CD4-positive, alpha-beta T cell treated with Interleukin-4 for 1 hour (primary cell): ENCODE measurements at regions not wholly inside any gene's neighbourhood (a gene's known extent, or its start where the extent isn't known, plus 50 kb on each side); places are given as distances from the start of the nearest gene placed in this dataset.
"Not testable (repeated sequence)": the region's sequence is repeated elsewhere in the genome, so short reads cannot be mapped to it uniquely, and the experiment has no call there.

Experiments
- DNase-seq, 2 donors: peaks; one replicate each; pipeline ENCODE4 v3.0.0-alpha.2; 2020 to 2022

GRCh38 chr3:154658000-154658399 is 228.0 kb upstream of the GPR149 start:
- no peak for DNase-seq

- DNase-seq = no peak
These were observed 227.2 kb upstream of the GPR149 start for GRCh38 chr3:154657218-154657617.

- no peak for DNase-seq
These were observed 226.5 kb upstream of the GPR149 start for GRCh38 chr3:154656486-154656885.

GRCh38 chr3:154642145-154642544 is 212.2 kb upstream of the GPR149 start:
- no peak for DNase-seq

- DNase-seq = no peak
These were observed 195.8 kb upstream of the GPR149 start for GRCh38 chr3:154625756-154626155.

- DNase-seq = not testable (repeated sequence)
These were observed 189.6 kb upstream of the GPR149 start for GRCh38 chr3:154619621-154620020.

- no peak for DNase-seq
These were observed 186.3 kb upstream of the GPR149 start for GRCh38 chr3:154616298-154616697.

GRCh38 chr3:154615471-154615870 is 185.5 kb upstream of the GPR149 start:
- no peak for DNase-seq

GRCh38 chr3:154614601-154615000 is 184.6 kb upstream of the GPR149 start:
- no peak for DNase-seq

- DNase-seq = no peak
These were observed 184.1 kb upstream of the GPR149 start for GRCh38 chr3:154614078-154614477.

- no peak for DNase-seq
These were observed 172.3 kb upstream of the GPR149 start for GRCh38 chr3:154602241-154602640.

- no peak for DNase-seq
These were observed 168.2 kb upstream of the GPR149 start for GRCh38 chr3:154598166-154598565.

GRCh38 chr3:154590675-154591384 is 160.8 kb upstream of the GPR149 start:
- DNase-seq = no peak

- no peak for DNase-seq
These were observed 158.8 kb upstream of the GPR149 start for GRCh38 chr3:154588831-154589230.

GRCh38 chr3:154584974-154585373 is 155.0 kb upstream of the GPR149 start:
- no peak for DNase-seq

- DNase-seq = no peak
These were observed 154.1 kb upstream of the GPR149 start for GRCh38 chr3:154584041-154584440.

GRCh38 chr3:154583086-154583634 is 153.2 kb upstream of the GPR149 start:
- DNase-seq = no peak

- DNase-seq = no peak
These were observed 152.5 kb upstream of the GPR149 start for GRCh38 chr3:154582501-154582900.

GRCh38 chr3:154571553-154572226 is 141.7 kb upstream of the GPR149 start:
- no peak for DNase-seq

GRCh38 chr3:154568064-154568463 is 138.1 kb upstream of the GPR149 start:
- DNase-seq = no peak

GRCh38 chr3:154559623-154560022 is 129.6 kb upstream of the GPR149 start:
- DNase-seq = no peak

- no peak for DNase-seq
These were observed 122.3 kb upstream of the GPR149 start for GRCh38 chr3:154552338-154552737.

- no peak for DNase-seq
These were observed 119.4 kb upstream of the GPR149 start for GRCh38 chr3:154549391-154549790.

- no peak for DNase-seq
These were observed 118.4 kb upstream of the GPR149 start for GRCh38 chr3:154548341-154548740.
